CD4-positive, alpha-beta T cell (primary cell): ENCODE measurements at regions not wholly inside any gene's neighbourhood (a gene's known extent, or its start where the extent isn't known, plus 50 kb on each side); places are given as distances from the start of the nearest gene placed in this dataset.

Experiments used
- ATAC-seq: fragments of 200-7000 bp; cut with Tn5 transposase; one replicate; pipeline ENCODE4 v1.10.0; 2022; ENCODE audit warnings: mild to moderate bottlenecking; ENCODE audit not compliant: poor library complexity
- CTCF ChIA-PET: fragments of 350-600 bp; sonication (Branson Sonifier 250); formaldehyde crosslinking; loops from one replicate; lab custom pipeline; 2021; ENCODE audit warnings: antibody characterized with exemption, inconsistent platforms; lab: Charles Lee
- POLR2A ChIA-PET: fragments of 350-600 bp; sonication (Branson Sonifier 250); formaldehyde crosslinking; loops from one replicate; lab custom pipeline; 2021; ENCODE audit warnings: antibody characterized with exemption, inconsistent platforms; lab: Charles Lee
- DNase-seq, 14 experiments: peaks; one replicate each; pipeline ENCODE4 v3.0.0-alpha.2; 2013 to 2020; ENCODE audit warnings: mixed read lengths in 2 of 14
- H3K27ac ChIP-seq, 2 donors: one replicate each; pipeline versions ENCODE4 v1.5.1 to v1.7.0; 2013; ENCODE audit warnings: low read length in 2 of 2, low read depth in 1 of 2, mild to moderate bottlenecking in 1 of 2
- H3K27me3 ChIP-seq, 2 experiments: 1 replicate in 1 of 2; 2 replicates in 1 of 2; pipeline versions ENCODE4 v1.6.1 to v1.7.0; 2013; ENCODE audit warnings: low read length in 2 of 2, control low read depth in 1 of 2, mild to moderate bottlenecking in 1 of 2, moderate library complexity in 1 of 2; ENCODE audit not compliant: insufficient read depth in 2 of 2, control insufficient read depth in 1 of 2
- H3K36me3 ChIP-seq: one replicate; pipeline ENCODE4 v1.6.1; 2013; ENCODE audit warnings: low read length, control low read depth; ENCODE audit not compliant: insufficient read depth
- H3K4me1 ChIP-seq: one replicate; pipeline ENCODE4 v1.6.1; 2013; ENCODE audit warnings: low read length, control low read depth; ENCODE audit not compliant: insufficient read depth
- H3K4me3 ChIP-seq: one replicate; pipeline ENCODE4 v1.5.1; 2013; ENCODE audit warnings: mild to moderate bottlenecking, low read length, moderate library complexity
- H3K9me3 ChIP-seq, 2 experiments: 1 replicate in 1 of 2; 2 replicates in 1 of 2; pipeline versions ENCODE4 v1.6.1 to v1.7.0; 2013; ENCODE audit warnings: low read length in 2 of 2, mild to moderate bottlenecking in 2 of 2, control low read depth in 1 of 2, moderate library complexity in 1 of 2; ENCODE audit not compliant: control insufficient read depth in 1 of 2, insufficient read depth in 1 of 2
- H3K27ac Mint-ChIP-seq: one replicate; pipeline ENCODE4 v1.8.0; 2020; ENCODE audit warnings: mixed read lengths
- H3K27me3 Mint-ChIP-seq: one replicate; pipeline ENCODE4 v1.8.0; 2021; ENCODE audit warnings: mixed read lengths
- H3K36me3 Mint-ChIP-seq: one replicate; pipeline ENCODE4 v1.8.0; 2021; ENCODE audit warnings: low read depth, mixed read lengths
- H3K4me1 Mint-ChIP-seq: one replicate; pipeline ENCODE4 v1.8.0; 2021; ENCODE audit warnings: low read depth, mixed read lengths
- H3K4me3 Mint-ChIP-seq: one replicate; pipeline ENCODE4 v1.8.0; 2020; ENCODE audit warnings: mild to moderate bottlenecking, mixed read lengths
- H3K9me3 Mint-ChIP-seq: one replicate; pipeline ENCODE4 v1.8.0; 2020; ENCODE audit warnings: mixed read lengths
- CTCF ChIP-seq: fragments of 200-600 bp; IDR thresholded peaks from one replicate; pipeline ENCODE4 v1.8.0; 2022; ENCODE audit warnings: antibody characterized with exemption, mild to moderate bottlenecking
- intact Hi-C, 2 experiments: fragments of 100-400 bp; cut with DNase I in 1 of 2; cut with micrococcal nuclease in 1 of 2; formaldehyde crosslinking; loops; one replicate each; pipeline versions ENCODE4 v1.15.1 to v1.9.0; 2023 to 2025; cut with DNase I, micrococcal nuclease

GRCh38 chr7:23907012-23907411, 197.0 kb downstream of the STK31 start:
- no peaks in the 10 kb centered on the region for H3K4me1 Mint-ChIP-seq
- H3K27ac Mint-ChIP-seq = no peak overlapping the region
- ATAC-seq = no peak
- no peak overlapping the region for H3K27ac ChIP-seq
- H3K4me1 ChIP-seq = no peaks in the 10 kb centered on the region
- no peak for TF ChIP-seq CTCF
- H3K9me3 ChIP-seq = no peaks in the 10 kb centered on the region
- intact Hi-C loops = no loop called here
- ChIA-PET POLR2A (no interaction called here), CTCF (no interaction called here)
- H3K4me3 Mint-ChIP-seq = no peak overlapping the region
- no peaks in the 10 kb centered on the region for H3K36me3 Mint-ChIP-seq
- peaks cover 17% of the 10 kb centered on the region for H3K27me3 Mint-ChIP-seq
- no peaks in the 10 kb centered on the region for H3K9me3 Mint-ChIP-seq
- no peak for DNase-seq
- H3K36me3 ChIP-seq = no peaks in the 10 kb centered on the region
- no peaks in the 10 kb centered on the region for H3K27me3 ChIP-seq
- no peak overlapping the region for H3K4me3 ChIP-seq

GRCh38 chr7:23909426-23909825, 199.4 kb downstream of the STK31 start:
- intact Hi-C loops = no loop called here
- H3K27me3 Mint-ChIP-seq = peaks cover 4% of the 10 kb centered on the region
- POLR2A ChIA-PET = no interaction called here
- no peak for TF ChIP-seq CTCF
- H3K4me1 Mint-ChIP-seq = no peaks in the 10 kb centered on the region
- H3K27ac Mint-ChIP-seq = no peak overlapping the region
- no peak for DNase-seq
- Histone ChIP-seq H3K4me3 (no peak overlapping the region), H3K27ac (no peak overlapping the region), H3K4me1 (no peaks in the 10 kb centered on the region), H3K27me3 (no peaks in the 10 kb centered on the region), H3K36me3 (no peaks in the 10 kb centered on the region), H3K9me3 (peaks cover 0 to 4% of the 10 kb centered on the region in 2 experiments)
- H3K9me3 Mint-ChIP-seq = peaks cover 2% of the 10 kb centered on the region
- no peaks in the 10 kb centered on the region for H3K36me3 Mint-ChIP-seq
- CTCF ChIA-PET = no interaction called here
- H3K4me3 Mint-ChIP-seq = no peak overlapping the region
- ATAC-seq = no peak

- H3K4me3 Mint-ChIP-seq = no peak overlapping the region
- no peaks in the 10 kb centered on the region for H3K4me1 Mint-ChIP-seq
- H3K27me3 Mint-ChIP-seq = peaks cover 16% of the 10 kb centered on the region
- H3K9me3 ChIP-seq = peaks cover 0 to 4% of the 10 kb centered on the region in 2 experiments
- H3K36me3 Mint-ChIP-seq = no peaks in the 10 kb centered on the region
- H3K27ac Mint-ChIP-seq = no peak overlapping the region
- H3K4me3 ChIP-seq = no peak overlapping the region
- H3K27ac ChIP-seq = no peak overlapping the region
- POLR2A ChIA-PET = no interaction called here
- no peak for DNase-seq
- no peaks in the 10 kb centered on the region for H3K36me3 ChIP-seq
- no peak for ATAC-seq
- intact Hi-C loops = no loop called here
- H3K4me1 ChIP-seq = no peaks in the 10 kb centered on the region
- no peak for TF ChIP-seq CTCF
- H3K9me3 Mint-ChIP-seq = peaks cover 2% of the 10 kb centered on the region
- CTCF ChIA-PET = no interaction called here
- H3K27me3 ChIP-seq = no peaks in the 10 kb centered on the region
These were observed 202.0 kb downstream of the STK31 start for GRCh38 chr7:23912065-23912464.
